CD4-positive, alpha-beta T cell treated with Interleukin-4 for 1 hour (primary cell): ENCODE measurements at regions not wholly inside any gene's neighbourhood (a gene's known extent, or its start where the extent isn't known, plus 50 kb on each side); places are given as distances from the start of the nearest gene placed in this dataset.
"Not testable (repeated sequence)": the region's sequence is repeated elsewhere in the genome, so short reads cannot be mapped to it uniquely, and the experiment has no call there.

Source experiments
- DNase-seq, 2 donors: peaks; one replicate each; pipeline ENCODE4 v3.0.0-alpha.2; 2020 to 2022

GRCh38 chr2:180829261-180829660, 151.1 kb upstream of the UBE2E3 start:
- DNase-seq, result no peak

GRCh38 chr2:180828756-180829155, 151.6 kb upstream of the UBE2E3 start:
- DNase-seq, result no peak

- no peak for DNase-seq
Measured at GRCh38 chr2:180823546-180824141, 156.8 kb upstream of the UBE2E3 start.

GRCh38 chr2:180819106-180819505, 161.3 kb upstream of the UBE2E3 start:
- no peak for DNase-seq

- not testable (repeated sequence) for DNase-seq
Measured at GRCh38 chr2:180818700-180819099, 161.7 kb upstream of the UBE2E3 start.

- no peak for DNase-seq
Measured at GRCh38 chr2:180799141-180799540, 181.3 kb upstream of the UBE2E3 start.

GRCh38 chr2:180790891-180791290, 189.5 kb upstream of the UBE2E3 start:
- DNase-seq, result no peak

- DNase-seq, result no peak
Measured at GRCh38 chr2:180787330-180787729, 193.1 kb upstream of the UBE2E3 start.

GRCh38 chr2:180781276-180781675, 199.1 kb upstream of the UBE2E3 start:
- DNase-seq, result no peak

- DNase-seq, result no peak
Measured at GRCh38 chr2:180778291-180778690, 202.1 kb upstream of the UBE2E3 start.

- DNase-seq, result no peak
Measured at GRCh38 chr2:180776921-180777320, 203.5 kb upstream of the UBE2E3 start.

GRCh38 chr2:180775711-180776110, 204.7 kb upstream of the UBE2E3 start:
- DNase-seq, result no peak

- DNase-seq, result not testable (repeated sequence)
Measured at GRCh38 chr2:180765316-180765715, 215.1 kb upstream of the UBE2E3 start.

GRCh38 chr2:180763263-180763989, 217.0 kb upstream of the UBE2E3 start:
- no peak for DNase-seq

- no peak for DNase-seq
Measured at GRCh38 chr2:180761224-180761623, 219.2 kb upstream of the UBE2E3 start.

- no peak for DNase-seq
Measured at GRCh38 chr2:180759631-180760030, 220.8 kb upstream of the UBE2E3 start.

GRCh38 chr2:180753809-180754761, 226.3 kb upstream of the UBE2E3 start:
- DNase-seq, result no peak

- no peak for DNase-seq
Measured at GRCh38 chr2:180751306-180751920, 229.0 kb upstream of the UBE2E3 start.

- DNase-seq, result no peak
Measured at GRCh38 chr2:180747728-180748127, 232.7 kb upstream of the UBE2E3 start.

GRCh38 chr2:180743401-180743800, 237.0 kb upstream of the UBE2E3 start:
- no peak for DNase-seq

GRCh38 chr2:180742801-180743200, 237.6 kb upstream of the UBE2E3 start:
- no peak for DNase-seq

- no peak for DNase-seq
Measured at GRCh38 chr2:180739070-180739469, 241.3 kb upstream of the UBE2E3 start.

GRCh38 chr2:180735799-180736198, 244.6 kb upstream of the UBE2E3 start:
- DNase-seq, result no peak
